OCI-LY7 (cell line): ENCODE measurements at regions not wholly inside any gene's neighbourhood (a gene's known extent, or its start where the extent isn't known, plus 50 kb on each side); places are given as distances from the start of the nearest gene placed in this dataset.

Experiments
- EZH2phosphoT487 ChIP-seq: fragments of 200-600 bp; sonication (generic); IDR thresholded peaks from 2 replicates; pipeline ENCODE4 v1.6.1; 2018; ENCODE audit warnings: low read depth, borderline replicate concordance, mild to moderate bottlenecking, mixed run types, antibody characterized with exemption, low read length, moderate library complexity, mixed read lengths
- TF ChIP-seq, protein P1 (sequence below): fragments of 200-600 bp; sonication (generic); conservative IDR thresholded peaks from 2 replicates; pipeline ENCODE4 v1.5.1; 2014; ENCODE audit warnings: mild to moderate bottlenecking, antibody characterized with exemption, low read length, moderate library complexity, mixed read lengths

GRCh38 chr9:75198436-75198835 is 110.1 kb downstream of the OSTF1 start:
- TF ChIP-seq, protein P1, sequence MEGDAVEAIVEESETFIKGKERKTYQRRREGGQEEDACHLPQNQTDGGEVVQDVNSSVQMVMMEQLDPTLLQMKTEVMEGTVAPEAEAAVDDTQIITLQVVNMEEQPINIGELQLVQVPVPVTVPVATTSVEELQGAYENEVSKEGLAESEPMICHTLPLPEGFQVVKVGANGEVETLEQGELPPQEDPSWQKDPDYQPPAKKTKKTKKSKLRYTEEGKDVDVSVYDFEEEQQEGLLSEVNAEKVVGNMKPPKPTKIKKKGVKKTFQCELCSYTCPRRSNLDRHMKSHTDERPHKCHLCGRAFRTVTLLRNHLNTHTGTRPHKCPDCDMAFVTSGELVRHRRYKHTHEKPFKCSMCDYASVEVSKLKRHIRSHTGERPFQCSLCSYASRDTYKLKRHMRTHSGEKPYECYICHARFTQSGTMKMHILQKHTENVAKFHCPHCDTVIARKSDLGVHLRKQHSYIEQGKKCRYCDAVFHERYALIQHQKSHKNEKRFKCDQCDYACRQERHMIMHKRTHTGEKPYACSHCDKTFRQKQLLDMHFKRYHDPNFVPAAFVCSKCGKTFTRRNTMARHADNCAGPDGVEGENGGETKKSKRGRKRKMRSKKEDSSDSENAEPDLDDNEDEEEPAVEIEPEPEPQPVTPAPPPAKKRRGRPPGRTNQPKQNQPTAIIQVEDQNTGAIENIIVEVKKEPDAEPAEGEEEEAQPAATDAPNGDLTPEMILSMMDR: 0 out of 2 replicates have a peak, but pooled peaks have one; percentile 20
- no peak for TF ChIP-seq EZH2phosphoT487
